WTC11 (cell line): ENCODE measurements at regions not wholly inside any gene's neighbourhood (a gene's known extent, or its start where the extent isn't known, plus 50 kb on each side); places are given as distances from the start of the nearest gene placed in this dataset.

Experiments
- ATAC-seq: fragments of 200-7000 bp; cut with Tn5 transposase; 2 replicates; pipeline ENCODE4 v1.10.0; 2021; ENCODE audit warnings: mild to moderate bottlenecking, moderate library complexity
- CTCF ChIA-PET: fragments of 300-600 bp; sonication (Branson Sonifier 250); formaldehyde crosslinking; loops from one replicate; lab custom pipeline; 2021; ENCODE audit warnings: antibody characterized with exemption; lab: Charles Lee
- POLR2A ChIA-PET: fragments of 350-600 bp; sonication (Branson Sonifier 250); formaldehyde crosslinking; loops from one replicate; lab custom pipeline; 2021; ENCODE audit warnings: antibody characterized with exemption; lab: Charles Lee
- DNase-seq: peaks from one replicate; pipeline ENCODE4 v3.0.0; 2021; ENCODE audit warnings: low spot score
- H3K27ac Mint-ChIP-seq: 2 replicates; pipeline ENCODE4 v1.8.0; 2021; ENCODE audit warnings: mixed read lengths
- H3K27me3 Mint-ChIP-seq: 2 replicates; pipeline ENCODE4 v1.8.0; 2021; ENCODE audit warnings: low read depth, mild to moderate bottlenecking, moderate library complexity, mixed read lengths
- H3K36me3 Mint-ChIP-seq: 2 replicates; pipeline ENCODE4 v1.8.0; 2021; ENCODE audit warnings: mixed read lengths
- H3K4me1 Mint-ChIP-seq: 2 replicates; pipeline ENCODE4 v1.8.0; 2022; ENCODE audit warnings: mixed read lengths
- H3K4me3 Mint-ChIP-seq: 2 replicates; pipeline ENCODE4 v1.8.0; 2021; ENCODE audit warnings: mild to moderate bottlenecking, moderate library complexity, mixed read lengths
- H3K9me3 Mint-ChIP-seq: 2 replicates; pipeline ENCODE4 v1.8.0; 2021; ENCODE audit warnings: mixed read lengths
- ARID4B ChIP-seq: sonication (generic); formaldehyde crosslinking; IDR thresholded peaks from 2 replicates; pipeline ENCODE4 v1.8.0; 2023; ENCODE audit warnings: missing genetic modification reagents, mild to moderate bottlenecking, borderline replicate concordance
- ATF2 ChIP-seq: sonication (generic); formaldehyde crosslinking; IDR thresholded peaks from 2 replicates; pipeline ENCODE4 v1.8.1; 2022; ENCODE audit warnings: low read depth, missing genetic modification reagents, borderline replicate concordance
- ATF3 ChIP-seq: sonication (generic); formaldehyde crosslinking; conservative IDR thresholded peaks from 2 replicates; pipeline ENCODE4 v1.8.1; 2022; ENCODE audit warnings: mild to moderate bottlenecking, missing genetic modification reagents
- ATF6 ChIP-seq: sonication (generic); formaldehyde crosslinking; IDR thresholded peaks from 2 replicates; pipeline ENCODE4 v1.8.1; 2023; ENCODE audit warnings: mild to moderate bottlenecking, missing genetic modification reagents
- CBFB ChIP-seq: sonication (generic); formaldehyde crosslinking; IDR thresholded peaks from 2 replicates; pipeline ENCODE4 v1.8.1; 2022; ENCODE audit warnings: mild to moderate bottlenecking, low read depth, missing genetic modification reagents
- E2F5 ChIP-seq: sonication (generic); formaldehyde crosslinking; IDR thresholded peaks from 2 replicates; pipeline ENCODE4 v1.8.1; 2022; ENCODE audit warnings: mild to moderate bottlenecking, moderate library complexity, missing genetic modification reagents
- ESRRA ChIP-seq: sonication (generic); formaldehyde crosslinking; IDR thresholded peaks from 2 replicates; pipeline ENCODE4 v1.8.1; 2022; ENCODE audit warnings: mild to moderate bottlenecking, missing genetic modification reagents, borderline replicate concordance
- FOXJ3 ChIP-seq: sonication (generic); formaldehyde crosslinking; IDR thresholded peaks from 2 replicates; pipeline ENCODE4 v1.9.0; 2021; ENCODE audit warnings: missing genetic modification reagents, mild to moderate bottlenecking, borderline replicate concordance
- FOXP1 ChIP-seq: sonication (generic); formaldehyde crosslinking; IDR thresholded peaks from 2 replicates; pipeline ENCODE4 v1.8.0; 2022; ENCODE audit warnings: missing genetic modification reagents, mild to moderate bottlenecking, moderate library complexity, borderline replicate concordance
- GRHL2 ChIP-seq: fragments of 250-450 bp; sonication (Bioruptor Pico); IDR thresholded peaks from 2 replicates; pipeline ENCODE4 v1.8.0; 2022; ENCODE audit warnings: mild to moderate bottlenecking, moderate library complexity; ENCODE audit not compliant: insufficient replicate concordance, severe bottlenecking
- JAZF1 ChIP-seq: fragments of 250-450 bp; sonication (Bioruptor Pico); IDR thresholded peaks from 2 replicates; pipeline ENCODE4 v1.9.0; 2021; ENCODE audit warnings: moderate library complexity, mild to moderate bottlenecking, inconsistent platforms
- NR2C2 ChIP-seq: sonication (generic); formaldehyde crosslinking; IDR thresholded peaks from 2 replicates; pipeline ENCODE4 v1.8.0; 2022; ENCODE audit warnings: mild to moderate bottlenecking, missing genetic modification reagents
- ZBTB21 ChIP-seq: sonication (generic); formaldehyde crosslinking; IDR thresholded peaks from 2 replicates; pipeline ENCODE4 v1.8.1; 2023; ENCODE audit warnings: mild to moderate bottlenecking, missing genetic modification reagents, borderline replicate concordance
- ZNF232 ChIP-seq: sonication (generic); formaldehyde crosslinking; IDR thresholded peaks from 2 replicates; pipeline ENCODE4 v1.8.0; 2022; ENCODE audit warnings: mild to moderate bottlenecking, missing genetic modification reagents
- ZNF416 ChIP-seq: fragments of 250-450 bp; sonication (Bioruptor Pico); IDR thresholded peaks from 2 replicates; pipeline ENCODE4 v1.9.0; 2021; ENCODE audit warnings: mild to moderate bottlenecking, inconsistent platforms
- ZNF423 ChIP-seq: fragments of 250-450 bp; sonication (Bioruptor Pico); IDR thresholded peaks from 2 replicates; pipeline ENCODE4 v2.1.2; 2022; ENCODE audit warnings: mild to moderate bottlenecking, moderate library complexity
- ZNF425 ChIP-seq: fragments of 250-450 bp; sonication (Bioruptor Pico); conservative IDR thresholded peaks from 2 replicates; pipeline ENCODE4 v1.9.0; 2021; ENCODE audit warnings: mild to moderate bottlenecking
- TF ChIP-seq, protein P1 (sequence below): sonication (generic); formaldehyde crosslinking; IDR thresholded peaks from 2 replicates; pipeline ENCODE4 v1.8.1; 2023; ENCODE audit warnings: mild to moderate bottlenecking, missing genetic modification reagents

- Mint-ChIP-seq H3K4me1 (no peaks in the 10 kb centered on the region; the same call in 1 of the 2 replicates), H3K36me3 (peaks cover 1% of the 10 kb centered on the region; the same call in 1 of the 2 replicates), H3K4me3 (no peak overlapping the region), H3K27me3 (no peaks in the 10 kb centered on the region), H3K9me3 (peaks cover 10% of the 10 kb centered on the region; the same call in 1 of the 2 replicates), H3K27ac (no peak overlapping the region)
- ATAC-seq, result peak; percentile 81
- POLR2A ChIA-PET, result no interaction called here
- no peak for TF ChIP-seq ZNF423 (CRISPR knock-in tag)
- no peak for TF ChIP-seq FOXP1 (CRISPR knock-in tag)
- TF ChIP-seq ATF6, result no peak
- no peak for TF ChIP-seq ZBTB21 (CRISPR knock-in tag)
- TF ChIP-seq E2F5 (CRISPR knock-in tag), result no peak
- TF ChIP-seq, protein P1, sequence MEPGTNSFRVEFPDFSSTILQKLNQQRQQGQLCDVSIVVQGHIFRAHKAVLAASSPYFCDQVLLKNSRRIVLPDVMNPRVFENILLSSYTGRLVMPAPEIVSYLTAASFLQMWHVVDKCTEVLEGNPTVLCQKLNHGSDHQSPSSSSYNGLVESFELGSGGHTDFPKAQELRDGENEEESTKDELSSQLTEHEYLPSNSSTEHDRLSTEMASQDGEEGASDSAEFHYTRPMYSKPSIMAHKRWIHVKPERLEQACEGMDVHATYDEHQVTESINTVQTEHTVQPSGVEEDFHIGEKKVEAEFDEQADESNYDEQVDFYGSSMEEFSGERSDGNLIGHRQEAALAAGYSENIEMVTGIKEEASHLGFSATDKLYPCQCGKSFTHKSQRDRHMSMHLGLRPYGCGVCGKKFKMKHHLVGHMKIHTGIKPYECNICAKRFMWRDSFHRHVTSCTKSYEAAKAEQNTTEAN (CRISPR knock-in tag), result no peak
- TF ChIP-seq ARID4B, result no peak
- TF ChIP-seq ZNF416 (CRISPR knock-in tag), result no peak
- TF ChIP-seq JAZF1 (CRISPR knock-in tag), result no peak
- TF ChIP-seq CBFB (CRISPR knock-in tag), result no peak
- TF ChIP-seq ESRRA (CRISPR knock-in tag), result no peak
- no peak for TF ChIP-seq ATF2 (CRISPR knock-in tag)
- no peak for TF ChIP-seq ZNF425
- TF ChIP-seq GRHL2 (CRISPR knock-in tag), result no peak
- TF ChIP-seq ZNF232 (CRISPR knock-in tag), result no peak
- TF ChIP-seq ATF3 (CRISPR knock-in tag), result no peak
- no peak for TF ChIP-seq FOXJ3 (CRISPR knock-in tag)
- TF ChIP-seq NR2C2 (CRISPR knock-in tag), result no peak
- CTCF ChIA-PET, result no interaction called here
- peak; percentile 25 for DNase-seq
Measured at GRCh38 chr14:87351007-87351406, 642.0 kb downstream of the GALC start.
